ENCODE measurements at regions not wholly inside any gene's neighbourhood (a gene's known extent, or its start where the extent isn't known, plus 50 kb on each side); places are given as distances from the start of the nearest gene placed in this dataset.

DNA sequence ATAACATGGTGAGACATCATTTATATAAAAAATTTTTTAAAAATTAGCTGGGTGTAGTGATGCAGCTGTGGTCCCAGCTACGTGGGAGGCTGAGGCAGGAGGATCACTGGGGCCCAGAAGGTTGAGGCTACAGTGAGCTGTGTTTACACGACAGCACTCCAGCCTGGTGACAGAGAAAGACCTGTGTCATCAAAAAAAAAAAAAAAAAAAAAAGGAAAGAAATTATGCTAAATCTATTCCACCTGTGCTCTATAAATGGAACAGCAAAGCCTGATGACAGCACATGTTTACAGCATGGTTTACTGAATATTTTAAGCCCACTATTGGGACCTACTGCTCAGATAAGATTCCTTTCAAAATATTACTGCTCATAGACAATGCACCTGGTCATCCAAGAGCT, 217.6 kb downstream of the PRDM2 start:
- no peak for TF ChIP-seq POLR2A (IDR thresholded peaks at IDR 0.05)
- TF ChIP-seq, protein P1, sequence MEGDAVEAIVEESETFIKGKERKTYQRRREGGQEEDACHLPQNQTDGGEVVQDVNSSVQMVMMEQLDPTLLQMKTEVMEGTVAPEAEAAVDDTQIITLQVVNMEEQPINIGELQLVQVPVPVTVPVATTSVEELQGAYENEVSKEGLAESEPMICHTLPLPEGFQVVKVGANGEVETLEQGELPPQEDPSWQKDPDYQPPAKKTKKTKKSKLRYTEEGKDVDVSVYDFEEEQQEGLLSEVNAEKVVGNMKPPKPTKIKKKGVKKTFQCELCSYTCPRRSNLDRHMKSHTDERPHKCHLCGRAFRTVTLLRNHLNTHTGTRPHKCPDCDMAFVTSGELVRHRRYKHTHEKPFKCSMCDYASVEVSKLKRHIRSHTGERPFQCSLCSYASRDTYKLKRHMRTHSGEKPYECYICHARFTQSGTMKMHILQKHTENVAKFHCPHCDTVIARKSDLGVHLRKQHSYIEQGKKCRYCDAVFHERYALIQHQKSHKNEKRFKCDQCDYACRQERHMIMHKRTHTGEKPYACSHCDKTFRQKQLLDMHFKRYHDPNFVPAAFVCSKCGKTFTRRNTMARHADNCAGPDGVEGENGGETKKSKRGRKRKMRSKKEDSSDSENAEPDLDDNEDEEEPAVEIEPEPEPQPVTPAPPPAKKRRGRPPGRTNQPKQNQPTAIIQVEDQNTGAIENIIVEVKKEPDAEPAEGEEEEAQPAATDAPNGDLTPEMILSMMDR (IDR thresholded peaks at IDR 0.05) = no peak

Measured in lower leg skin (tissue), 3 donors.